WTC11 (cell line): ENCODE measurements at regions not wholly inside any gene's neighbourhood (a gene's known extent, or its start where the extent isn't known, plus 50 kb on each side); places are given as distances from the start of the nearest gene placed in this dataset.

Experiments
- ATAC-seq: fragments of 200-7000 bp; cut with Tn5 transposase; 2 replicates; pipeline ENCODE4 v1.10.0; 2021; ENCODE audit warnings: mild to moderate bottlenecking, moderate library complexity
- CTCF ChIA-PET: fragments of 300-600 bp; sonication (Branson Sonifier 250); formaldehyde crosslinking; loops from one replicate; lab custom pipeline; 2021; ENCODE audit warnings: antibody characterized with exemption; lab: Charles Lee
- POLR2A ChIA-PET: fragments of 350-600 bp; sonication (Branson Sonifier 250); formaldehyde crosslinking; loops from one replicate; lab custom pipeline; 2021; ENCODE audit warnings: antibody characterized with exemption; lab: Charles Lee
- DNase-seq: peaks from one replicate; pipeline ENCODE4 v3.0.0; 2021; ENCODE audit warnings: low spot score
- H3K27ac Mint-ChIP-seq: 2 replicates; pipeline ENCODE4 v1.8.0; 2021; ENCODE audit warnings: mixed read lengths
- H3K27me3 Mint-ChIP-seq: 2 replicates; pipeline ENCODE4 v1.8.0; 2021; ENCODE audit warnings: low read depth, mild to moderate bottlenecking, moderate library complexity, mixed read lengths
- H3K36me3 Mint-ChIP-seq: 2 replicates; pipeline ENCODE4 v1.8.0; 2021; ENCODE audit warnings: mixed read lengths
- H3K4me1 Mint-ChIP-seq: 2 replicates; pipeline ENCODE4 v1.8.0; 2022; ENCODE audit warnings: mixed read lengths
- H3K4me3 Mint-ChIP-seq: 2 replicates; pipeline ENCODE4 v1.8.0; 2021; ENCODE audit warnings: mild to moderate bottlenecking, moderate library complexity, mixed read lengths
- H3K9me3 Mint-ChIP-seq: 2 replicates; pipeline ENCODE4 v1.8.0; 2021; ENCODE audit warnings: mixed read lengths
- CDX4 ChIP-seq: fragments of 250-450 bp; sonication (Bioruptor Pico); IDR thresholded peaks from 2 replicates; pipeline ENCODE4 v1.9.0; 2021; ENCODE audit warnings: moderate library complexity, mild to moderate bottlenecking, inconsistent platforms, borderline replicate concordance
- E2F5 ChIP-seq: sonication (generic); formaldehyde crosslinking; IDR thresholded peaks from 2 replicates; pipeline ENCODE4 v1.8.1; 2022; ENCODE audit warnings: mild to moderate bottlenecking, moderate library complexity, missing genetic modification reagents
- ETV6 ChIP-seq: sonication (generic); formaldehyde crosslinking; IDR thresholded peaks from 2 replicates; pipeline ENCODE4 v1.8.1; 2022; ENCODE audit warnings: mild to moderate bottlenecking, missing genetic modification reagents
- FOXP4 ChIP-seq: sonication (generic); formaldehyde crosslinking; IDR thresholded peaks from 2 replicates; pipeline ENCODE4 v1.8.0; 2022; ENCODE audit warnings: mild to moderate bottlenecking, missing genetic modification reagents
- IRF1 ChIP-seq: sonication (generic); formaldehyde crosslinking; IDR thresholded peaks from 2 replicates; pipeline ENCODE4 v1.8.0; 2023; ENCODE audit warnings: missing genetic modification reagents
- IRF2 ChIP-seq: sonication (generic); formaldehyde crosslinking; IDR thresholded peaks from 2 replicates; pipeline ENCODE4 v1.8.0; 2022; ENCODE audit warnings: low read depth, missing genetic modification reagents, borderline replicate concordance
- JAZF1 ChIP-seq: fragments of 250-450 bp; sonication (Bioruptor Pico); IDR thresholded peaks from 2 replicates; pipeline ENCODE4 v1.9.0; 2021; ENCODE audit warnings: moderate library complexity, mild to moderate bottlenecking, inconsistent platforms
- KAT7 ChIP-seq: sonication (generic); formaldehyde crosslinking; IDR thresholded peaks from 2 replicates; pipeline ENCODE4 v1.8.1; 2023; ENCODE audit warnings: missing genetic modification reagents, mild to moderate bottlenecking, borderline replicate concordance
- MAX ChIP-seq: sonication (generic); formaldehyde crosslinking; IDR thresholded peaks from 2 replicates; pipeline ENCODE4 v1.8.0; 2022; ENCODE audit warnings: mild to moderate bottlenecking, missing genetic modification reagents
- MXD4 ChIP-seq: fragments of 250-450 bp; sonication (Bioruptor Pico); IDR thresholded peaks from 2 replicates; pipeline ENCODE4 v1.8.0; 2021; ENCODE audit warnings: mild to moderate bottlenecking, moderate library complexity, borderline replicate concordance
- MYBL2 ChIP-seq: sonication (generic); formaldehyde crosslinking; IDR thresholded peaks from 2 replicates; pipeline ENCODE4 v1.8.1; 2023; ENCODE audit warnings: mild to moderate bottlenecking, moderate library complexity, missing genetic modification reagents
- NFATC4 ChIP-seq: fragments of 250-450 bp; sonication (Bioruptor Pico); IDR thresholded peaks from 2 replicates; pipeline ENCODE4 v1.9.0; 2021; ENCODE audit warnings: mild to moderate bottlenecking
- NR1H2 ChIP-seq: sonication (generic); formaldehyde crosslinking; IDR thresholded peaks from 2 replicates; pipeline ENCODE4 v1.9.0; 2021; ENCODE audit warnings: mild to moderate bottlenecking, moderate library complexity, missing genetic modification reagents
- NR3C1 ChIP-seq: sonication (generic); formaldehyde crosslinking; conservative IDR thresholded peaks from 2 replicates; pipeline ENCODE4 v1.8.1; 2023; ENCODE audit warnings: low read depth, mild to moderate bottlenecking, missing genetic modification reagents
- OVOL2 ChIP-seq: fragments of 250-450 bp; sonication (Bioruptor Pico); IDR thresholded peaks from 2 replicates; pipeline ENCODE4 v1.9.0; 2021; ENCODE audit warnings: mild to moderate bottlenecking, borderline replicate concordance
- RELA ChIP-seq: sonication (generic); formaldehyde crosslinking; IDR thresholded peaks from 2 replicates; pipeline ENCODE4 v1.8.1; 2022; ENCODE audit warnings: missing genetic modification reagents, mild to moderate bottlenecking, borderline replicate concordance
- SMAD4 ChIP-seq: sonication (generic); formaldehyde crosslinking; IDR thresholded peaks from 2 replicates; pipeline ENCODE4 v1.8.0; 2022; ENCODE audit warnings: mild to moderate bottlenecking, missing genetic modification reagents
- USF2 ChIP-seq: sonication (generic); formaldehyde crosslinking; IDR thresholded peaks from 2 replicates; pipeline ENCODE4 v1.8.1; 2023; ENCODE audit warnings: mild to moderate bottlenecking, missing genetic modification reagents, moderate library complexity
- ZBTB21 ChIP-seq: sonication (generic); formaldehyde crosslinking; IDR thresholded peaks from 2 replicates; pipeline ENCODE4 v1.8.1; 2023; ENCODE audit warnings: mild to moderate bottlenecking, missing genetic modification reagents, borderline replicate concordance
- ZMAT4 ChIP-seq: fragments of 250-450 bp; sonication (Bioruptor Pico); IDR thresholded peaks from 2 replicates; pipeline ENCODE4 v1.9.0; 2021; ENCODE audit warnings: mild to moderate bottlenecking
- ZNF121 ChIP-seq: sonication (generic); formaldehyde crosslinking; IDR thresholded peaks from 2 replicates; pipeline ENCODE4 v1.8.0; 2023; ENCODE audit warnings: missing genetic modification reagents
- ZNF232 ChIP-seq: sonication (generic); formaldehyde crosslinking; IDR thresholded peaks from 2 replicates; pipeline ENCODE4 v1.8.0; 2022; ENCODE audit warnings: mild to moderate bottlenecking, missing genetic modification reagents
- ZNF317 ChIP-seq: sonication (generic); formaldehyde crosslinking; IDR thresholded peaks from 2 replicates; pipeline ENCODE4 v1.8.1; 2023; ENCODE audit warnings: low read depth, mild to moderate bottlenecking, moderate library complexity, missing genetic modification reagents, borderline replicate concordance
- ZNF423 ChIP-seq: fragments of 250-450 bp; sonication (Bioruptor Pico); IDR thresholded peaks from 2 replicates; pipeline ENCODE4 v2.1.2; 2022; ENCODE audit warnings: mild to moderate bottlenecking, moderate library complexity
- ZNF671 ChIP-seq: fragments of 250-450 bp; sonication (Bioruptor Pico); IDR thresholded peaks from 2 replicates; pipeline ENCODE4 v1.8.0; 2021; ENCODE audit warnings: mild to moderate bottlenecking
- ZSCAN18 ChIP-seq: fragments of 250-450 bp; sonication (Bioruptor Pico); IDR thresholded peaks from 2 replicates; pipeline ENCODE4 v2.1.2; 2022; ENCODE audit warnings: mild to moderate bottlenecking, moderate library complexity

- DNase-seq (no peak), ATAC-seq (no peak)
- Mint-ChIP-seq H3K27ac (no peak overlapping the region), H3K9me3 (peaks cover 17% of the 10 kb centered on the region), H3K4me1 (no peaks in the 10 kb centered on the region), H3K27me3 (no peaks in the 10 kb centered on the region), H3K4me3 (no peak overlapping the region), H3K36me3 (peaks cover 16% of the 10 kb centered on the region)
- POLR2A ChIA-PET = no interaction called here
- CTCF ChIA-PET = no interaction called here
- no peak for TF ChIP-seq ZNF317
- no peak for TF ChIP-seq USF2
- TF ChIP-seq FOXP4 = no peak
- TF ChIP-seq NR1H2 (CRISPR knock-in tag) = no peak
- no peak for TF ChIP-seq IRF2 (CRISPR knock-in tag)
- no peak for TF ChIP-seq RELA (CRISPR knock-in tag)
- TF ChIP-seq JAZF1 (CRISPR knock-in tag) = no peak
- TF ChIP-seq NR3C1 (CRISPR knock-in tag) = no peak
- TF ChIP-seq SMAD4 (CRISPR knock-in tag) = no peak
- TF ChIP-seq MYBL2 (CRISPR knock-in tag) = no peak
- TF ChIP-seq IRF1 (CRISPR knock-in tag) = no peak
- TF ChIP-seq ZSCAN18 (CRISPR knock-in tag) = no peak
Observed at GRCh38 chr4:188719794-188720193, 580.6 kb downstream of the TRIML1 start.

- Mint-ChIP-seq H3K9me3 (peaks cover 17% of the 10 kb centered on the region), H3K27me3 (no peaks in the 10 kb centered on the region), H3K36me3 (peaks cover 16% of the 10 kb centered on the region), H3K4me1 (peaks cover 5% of the 10 kb centered on the region), H3K4me3 (no peak overlapping the region), H3K27ac (no peak overlapping the region)
- TF ChIP-seq ETV6 (CRISPR knock-in tag) (no peak), KAT7 (no peak), ZNF232 (CRISPR knock-in tag) (no peak), MXD4 (CRISPR knock-in tag) (no peak), ZMAT4 (CRISPR knock-in tag) (no peak), CDX4 (CRISPR knock-in tag) (no peak), ZBTB21 (CRISPR knock-in tag) (no peak), OVOL2 (CRISPR knock-in tag) (no peak), NFATC4 (CRISPR knock-in tag) (no peak), ZNF423 (no peak), E2F5 (CRISPR knock-in tag) (no peak), ZNF121 (no peak), ZSCAN18 (CRISPR knock-in tag) (no peak), MAX (no peak), ZNF671 (CRISPR knock-in tag) (no peak)
- CTCF ChIA-PET = no interaction called here
- POLR2A ChIA-PET = no interaction called here
- no peak for DNase-seq
- ATAC-seq = no peak
Observed at GRCh38 chr4:188722911-188723310, 583.7 kb downstream of the TRIML1 start.
